K562 (cell line): ENCODE measurements at regions not wholly inside any gene's neighbourhood (a gene's known extent, or its start where the extent isn't known, plus 50 kb on each side); places are given as distances from the start of the nearest gene placed in this dataset.

ENCODE experiments used
- ATAC-seq: fragments of 200-7000 bp; cut with Tn5 transposase; 3 replicates; pipeline ENCODE4 v1.9.1; 2020; ENCODE audit warnings: moderate library complexity
- BruUV-seq: library from RNA; stranded (reverse); fragments of 400-500 nt; replicated peaks from 2 replicates; lab custom pipeline; 2021; lab: Mats Ljungman, UMichigan
- CTCF ChIA-PET: fragments of 300-600 bp; formaldehyde crosslinking; extraction: SDS; loops from one replicate; lab custom pipeline; 2021; ENCODE audit warnings: low intra/inter-chr PET ratio; lab: Yijun Ruan, JAX
- POLR2A ChIA-PET: fragments of 300-600, 350-650 bp; sonication (Branson Sonifier 250); formaldehyde crosslinking; extraction: SDS; loops from one replicate; lab custom pipeline; 2021; ENCODE audit warnings: antibody characterized with exemption, inconsistent platforms; lab: Yijun Ruan, JAX
- DNase-seq, 4 experiments: peaks; one replicate each; pipeline versions ENCODE4 v3.0.0 to v3.0.0-alpha.2; 2011 to 2018; ENCODE audit warnings: low spot score in 3 of 4, mixed read lengths in 3 of 4; ENCODE audit errors: extremely low read depth in 1 of 4
- FAIRE-seq: peaks from 2 replicates; lab custom pipeline; 2011; peaks lifted over from hg19 to GRCh38; lab: Jason Lieb, UNC
- H2AFZ ChIP-seq: 2 replicates; pipeline ENCODE4 v1.6.0; 2011; ENCODE audit warnings: low read depth, low read length, control low read depth, inconsistent platforms
- H3K27ac ChIP-seq: fragments of 200-600 bp; 3 replicates; pipeline ENCODE4 v1.8.0; 2011; ENCODE audit warnings: low read depth, mild to moderate bottlenecking, control low read depth, inconsistent platforms, low read length, moderate library complexity, mixed read lengths; ENCODE audit errors: extremely low read depth
- H3K27me3 ChIP-seq, 2 experiments: fragments of 300-600 bp in 1 of 2; 2 replicates in 1 of 2; 3 replicates in 1 of 2; pipeline versions ENCODE4 v1.6.0 to v1.8.0; 2011; ENCODE audit warnings: inconsistent platforms in 2 of 2, low read length in 2 of 2, mild to moderate bottlenecking in 1 of 2, mixed read lengths in 1 of 2, moderate library complexity in 1 of 2; ENCODE audit not compliant: control insufficient read depth in 2 of 2, insufficient read depth in 2 of 2
- H3K36me3 ChIP-seq: fragments of 300-600 bp; 3 replicates; pipeline ENCODE4 v1.8.0; 2011; ENCODE audit warnings: mild to moderate bottlenecking, low read length, inconsistent platforms; ENCODE audit not compliant: control insufficient read depth, insufficient read depth
- H3K4me1 ChIP-seq, 2 experiments: fragments of 200-600 bp in 1 of 2; replicated peaks in 1 of 2; 2 replicates in 1 of 2; 3 replicates in 1 of 2; pipeline versions ENCODE4 v1.5.1 to v1.8.0; 2011; ENCODE audit warnings: inconsistent platforms in 2 of 2, low read length in 2 of 2, mild to moderate bottlenecking in 1 of 2, mixed read lengths in 1 of 2, moderate library complexity in 1 of 2; ENCODE audit not compliant: control insufficient read depth in 2 of 2, insufficient read depth in 2 of 2
- H3K4me2 ChIP-seq: 2 replicates; pipeline ENCODE4 v1.6.1; 2011; ENCODE audit warnings: low read length, control low read depth, inconsistent platforms, mixed read lengths; ENCODE audit not compliant: insufficient read depth
- H3K4me3 ChIP-seq: fragments of 200-600 bp; sonication (generic), shearing (Covaris generic); 2 replicates; pipeline ENCODE4 v1.5.1; 2016; ENCODE audit warnings: control low read depth, inconsistent platforms
- H3K79me2 ChIP-seq: fragments of 200-600 bp; 3 replicates; pipeline ENCODE4 v1.8.0; 2011; ENCODE audit warnings: low read length, inconsistent platforms; ENCODE audit not compliant: control insufficient read depth, insufficient read depth
- H3K9ac ChIP-seq, 2 experiments: 2 replicates each; pipeline versions ENCODE4 v1.6.0 to v1.6.1; 2011; ENCODE audit warnings: low read depth in 2 of 2, low read length in 2 of 2, control low read depth in 1 of 2, inconsistent platforms in 1 of 2, mild to moderate bottlenecking in 1 of 2, mixed read lengths in 1 of 2; ENCODE audit not compliant: insufficient read depth in 1 of 2
- H3K9me1 ChIP-seq: one replicate; pipeline ENCODE4 v1.6.0; 2011; ENCODE audit warnings: inconsistent platforms, mild to moderate bottlenecking, low read length, moderate library complexity; ENCODE audit not compliant: control insufficient read depth, insufficient read depth
- H3K9me3 ChIP-seq: replicated peaks from 2 replicates; pipeline ENCODE4 v1.5.1; 2011; ENCODE audit warnings: low read depth, low read length, inconsistent platforms; ENCODE audit not compliant: control insufficient read depth, insufficient read depth
- H4K20me1 ChIP-seq: replicated peaks from 2 replicates; pipeline ENCODE4 v1.6.1; 2011; ENCODE audit warnings: low read length, inconsistent platforms, mixed read lengths; ENCODE audit not compliant: control insufficient read depth, insufficient read depth
- ASH1L ChIP-seq: fragments of 450-650 bp; IDR thresholded peaks from 2 replicates; pipeline ENCODE4 v1.6.1; 2018; ENCODE audit warnings: borderline replicate concordance, mild to moderate bottlenecking, low read depth; ENCODE audit not compliant: partially characterized antibody
- BACH1 ChIP-seq: fragments of 200-800 bp; sonication (Bioruptor generic); IDR thresholded peaks from 2 replicates; pipeline ENCODE4 v1.6.1; 2016; ENCODE audit warnings: missing genetic modification characterization, missing compliant biosample characterization
- DMBX1 ChIP-seq: fragments of 250-450 bp; sonication (Bioruptor Pico); IDR thresholded peaks from 2 replicates; pipeline ENCODE4 v1.8.0; 2022; ENCODE audit warnings: inconsistent platforms, mild to moderate bottlenecking, moderate library complexity, borderline replicate concordance
- ESRRB ChIP-seq: fragments of 250-450 bp; sonication (Bioruptor Pico); IDR thresholded peaks from 2 replicates; pipeline ENCODE4 v1.5.0; 2020; ENCODE audit warnings: mild to moderate bottlenecking, moderate library complexity, borderline replicate concordance
- HDAC2 ChIP-seq: fragments of 450-650 bp; IDR thresholded peaks from 2 replicates; pipeline ENCODE4 v1.6.1; 2016; ENCODE audit warnings: mild to moderate bottlenecking
- HNRNPUL1 ChIP-seq: fragments of 200-400 bp; formaldehyde crosslinking; IDR thresholded peaks from 2 replicates; pipeline ENCODE4 v1.6.1; 2017; ENCODE audit warnings: low read length
- MIER1 ChIP-seq: fragments of 450-650 bp; IDR thresholded peaks from 2 replicates; pipeline ENCODE4 v1.6.1; 2016; ENCODE audit warnings: antibody characterized with exemption, mild to moderate bottlenecking, low read depth
- NCOA1 ChIP-seq: fragments of 450-650 bp; IDR thresholded peaks from 2 replicates; pipeline ENCODE4 v1.6.1; 2016; ENCODE audit warnings: low read depth
- SAFB2 ChIP-seq: fragments of 200-400 bp; formaldehyde crosslinking; IDR thresholded peaks from 2 replicates; pipeline ENCODE4 v1.6.1; 2018; ENCODE audit warnings: borderline replicate concordance, low read length, low read depth, moderate library complexity; ENCODE audit not compliant: severe bottlenecking
- SNRNP70 ChIP-seq: fragments of 200-400 bp; formaldehyde crosslinking; optimal IDR thresholded peaks from 2 replicates; pipeline ENCODE3; 2017; ENCODE audit warnings: low read depth, low read length
- TAF15 ChIP-seq: fragments of 200-400 bp; formaldehyde crosslinking; IDR thresholded peaks from 2 replicates; pipeline ENCODE4 v1.6.1; 2017; ENCODE audit warnings: mild to moderate bottlenecking, low read depth, low read length, moderate library complexity
- ZNF239 ChIP-seq: fragments of 250-450 bp; sonication (Bioruptor Pico); IDR thresholded peaks from 2 replicates; pipeline ENCODE4 v1.4.0; 2020; ENCODE audit warnings: mild to moderate bottlenecking
- ZNF347 ChIP-seq: fragments of 450-650 bp; formaldehyde crosslinking; IDR thresholded peaks from 2 replicates; pipeline ENCODE4 v1.4.0; 2020; ENCODE audit warnings: low read depth, mild to moderate bottlenecking, moderate library complexity
- ZNF75A ChIP-seq: fragments of 450-650 bp; formaldehyde crosslinking; IDR thresholded peaks from 2 replicates; pipeline ENCODE4 v1.4.0; 2020; ENCODE audit warnings: mild to moderate bottlenecking
- WGBS: fragments of 100-300 bp; shearing (Covaris generic); methylation state at CpG from one replicate; pipeline ENCODE4 v1.1.6; 2016; ENCODE audit warnings: low coverage, mixed read lengths; ENCODE audit not compliant: insufficient coverage; ENCODE audit errors: missing lambda C conversion rate; 5-methylcytosine and 5-hydroxymethylcytosine counted together
- in situ Hi-C: fragments of 300-500 bp; cut with MboI; formaldehyde crosslinking; loops from 4 replicates; pipeline ENCODE4 v1.15.0; 2018; ENCODE audit warnings: inconsistent platforms, mixed read lengths
- intact Hi-C: fragments of 100-400 bp; cut with micrococcal nuclease; formaldehyde crosslinking; loops from 2 replicates; pipeline ENCODE4 v1.14.2; 2022
- TF ChIP-seq, protein P1 (sequence below): fragments of 450-650 bp; IDR thresholded peaks from one replicate; pipeline ENCODE4 v1.6.1; 2018; ENCODE audit warnings: mild to moderate bottlenecking, moderate library complexity; ENCODE audit not compliant: partially characterized antibody
- TF ChIP-seq, protein P2 (sequence below): fragments of 250-450 bp; sonication (Bioruptor Pico); IDR thresholded peaks from 2 replicates; pipeline ENCODE4 v1.5.0; 2021; ENCODE audit warnings: mild to moderate bottlenecking, borderline replicate concordance
- TF ChIP-seq, protein P3 (sequence below): fragments of 450-650 bp; IDR thresholded peaks from 2 replicates; pipeline ENCODE4 v1.6.1; 2017; ENCODE audit warnings: antibody characterized with exemption, mild to moderate bottlenecking

DNA sequence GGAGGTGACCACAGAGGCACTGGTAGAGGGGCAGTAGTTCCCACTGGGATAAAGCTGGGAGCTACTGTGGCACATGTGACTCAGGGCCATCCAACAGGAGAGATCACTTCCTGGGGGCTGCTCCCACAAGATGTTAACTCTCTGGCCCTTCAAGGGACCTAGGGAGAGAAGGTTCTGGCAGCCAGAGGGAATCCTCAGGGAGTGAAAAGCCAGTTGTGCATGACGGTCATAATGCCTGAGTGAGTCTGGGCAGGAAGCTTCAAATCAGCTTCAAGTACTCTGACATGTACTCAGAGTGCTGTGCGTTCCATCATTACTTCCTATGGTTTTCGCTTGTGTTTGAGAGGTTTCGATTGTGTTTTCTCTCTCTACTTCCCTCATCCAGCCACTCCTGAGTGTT lies 388.5 kb downstream of the GABRG2 start:
- Histone ChIP-seq H3K4me2 (no peak overlapping the region), H3K9me3 (no peaks in the 10 kb centered on the region; the same call in none of the 2 replicates), H3K9me1 (no peaks in the 10 kb centered on the region), H3K36me3 (no peaks in the 10 kb centered on the region), H2AFZ (no peak overlapping the region), H3K9ac (no peak overlapping the region), H3K4me1 (no peaks in the 10 kb centered on the region), H3K27ac (no peak overlapping the region), H3K79me2 (no peaks in the 10 kb centered on the region), H3K4me3 (no peak overlapping the region), H3K27me3 (no peaks in the 10 kb centered on the region), H4K20me1 (no peaks in the 10 kb centered on the region)
- 3% methylated on average over 4 of the region's 4 CpGs for WGBS
- DNase-seq = no peak
- no TSS peak for BruUV-seq
- ChIA-PET POLR2A (no interaction called here), CTCF (no interaction called here)
- ATAC-seq = no peak
- FAIRE-seq = no peak
- intact Hi-C loops (no loop called here), in situ Hi-C loops (no loop called here)
- no peak for TF ChIP-seq HNRNPUL1
- TF ChIP-seq SNRNP70 = no peak
- no peak for TF ChIP-seq ZNF239 (CRISPR knock-in tag)
- TF ChIP-seq DMBX1 (CRISPR knock-in tag) = no peak
- TF ChIP-seq ZNF75A (CRISPR knock-in tag) = no peak
- no peak for TF ChIP-seq HDAC2
- TF ChIP-seq TAF15 = no peak
- no peak for TF ChIP-seq ESRRB (CRISPR knock-in tag)
- no peak for TF ChIP-seq BACH1 (tag)
- no peak for TF ChIP-seq NCOA1
- no peak for TF ChIP-seq ASH1L
- no peak for TF ChIP-seq ZNF347
- TF ChIP-seq SAFB2 = no peak
- TF ChIP-seq, protein P1, sequence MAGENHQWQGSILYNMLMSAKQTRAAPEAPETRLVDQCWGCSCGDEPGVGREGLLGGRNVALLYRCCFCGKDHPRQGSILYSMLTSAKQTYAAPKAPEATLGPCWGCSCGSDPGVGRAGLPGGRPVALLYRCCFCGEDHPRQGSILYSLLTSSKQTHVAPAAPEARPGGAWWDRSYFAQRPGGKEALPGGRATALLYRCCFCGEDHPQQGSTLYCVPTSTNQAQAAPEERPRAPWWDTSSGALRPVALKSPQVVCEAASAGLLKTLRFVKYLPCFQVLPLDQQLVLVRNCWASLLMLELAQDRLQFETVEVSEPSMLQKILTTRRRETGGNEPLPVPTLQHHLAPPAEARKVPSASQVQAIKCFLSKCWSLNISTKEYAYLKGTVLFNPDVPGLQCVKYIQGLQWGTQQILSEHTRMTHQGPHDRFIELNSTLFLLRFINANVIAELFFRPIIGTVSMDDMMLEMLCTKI = no peak
- TF ChIP-seq, protein P2, sequence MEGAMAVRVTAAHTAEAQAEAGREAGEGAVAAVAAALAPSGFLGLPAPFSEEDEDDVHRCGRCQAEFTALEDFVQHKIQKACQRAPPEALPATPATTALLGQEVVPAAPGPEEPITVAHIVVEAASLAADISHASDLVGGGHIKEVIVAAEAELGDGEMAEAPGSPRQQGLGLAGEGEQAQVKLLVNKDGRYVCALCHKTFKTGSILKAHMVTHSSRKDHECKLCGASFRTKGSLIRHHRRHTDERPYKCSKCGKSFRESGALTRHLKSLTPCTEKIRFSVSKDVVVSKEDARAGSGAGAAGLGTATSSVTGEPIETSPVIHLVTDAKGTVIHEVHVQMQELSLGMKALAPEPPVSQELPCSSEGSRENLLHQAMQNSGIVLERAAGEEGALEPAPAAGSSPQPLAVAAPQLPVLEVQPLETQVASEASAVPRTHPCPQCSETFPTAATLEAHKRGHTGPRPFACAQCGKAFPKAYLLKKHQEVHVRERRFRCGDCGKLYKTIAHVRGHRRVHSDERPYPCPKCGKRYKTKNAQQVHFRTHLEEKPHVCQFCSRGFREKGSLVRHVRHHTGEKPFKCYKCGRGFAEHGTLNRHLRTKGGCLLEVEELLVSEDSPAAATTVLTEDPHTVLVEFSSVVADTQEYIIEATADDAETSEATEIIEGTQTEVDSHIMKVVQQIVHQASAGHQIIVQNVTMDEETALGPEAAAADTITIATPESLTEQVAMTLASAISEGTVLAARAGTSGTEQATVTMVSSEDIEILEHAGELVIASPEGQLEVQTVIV (CRISPR knock-in tag) = no peak
- TF ChIP-seq, protein P3, sequence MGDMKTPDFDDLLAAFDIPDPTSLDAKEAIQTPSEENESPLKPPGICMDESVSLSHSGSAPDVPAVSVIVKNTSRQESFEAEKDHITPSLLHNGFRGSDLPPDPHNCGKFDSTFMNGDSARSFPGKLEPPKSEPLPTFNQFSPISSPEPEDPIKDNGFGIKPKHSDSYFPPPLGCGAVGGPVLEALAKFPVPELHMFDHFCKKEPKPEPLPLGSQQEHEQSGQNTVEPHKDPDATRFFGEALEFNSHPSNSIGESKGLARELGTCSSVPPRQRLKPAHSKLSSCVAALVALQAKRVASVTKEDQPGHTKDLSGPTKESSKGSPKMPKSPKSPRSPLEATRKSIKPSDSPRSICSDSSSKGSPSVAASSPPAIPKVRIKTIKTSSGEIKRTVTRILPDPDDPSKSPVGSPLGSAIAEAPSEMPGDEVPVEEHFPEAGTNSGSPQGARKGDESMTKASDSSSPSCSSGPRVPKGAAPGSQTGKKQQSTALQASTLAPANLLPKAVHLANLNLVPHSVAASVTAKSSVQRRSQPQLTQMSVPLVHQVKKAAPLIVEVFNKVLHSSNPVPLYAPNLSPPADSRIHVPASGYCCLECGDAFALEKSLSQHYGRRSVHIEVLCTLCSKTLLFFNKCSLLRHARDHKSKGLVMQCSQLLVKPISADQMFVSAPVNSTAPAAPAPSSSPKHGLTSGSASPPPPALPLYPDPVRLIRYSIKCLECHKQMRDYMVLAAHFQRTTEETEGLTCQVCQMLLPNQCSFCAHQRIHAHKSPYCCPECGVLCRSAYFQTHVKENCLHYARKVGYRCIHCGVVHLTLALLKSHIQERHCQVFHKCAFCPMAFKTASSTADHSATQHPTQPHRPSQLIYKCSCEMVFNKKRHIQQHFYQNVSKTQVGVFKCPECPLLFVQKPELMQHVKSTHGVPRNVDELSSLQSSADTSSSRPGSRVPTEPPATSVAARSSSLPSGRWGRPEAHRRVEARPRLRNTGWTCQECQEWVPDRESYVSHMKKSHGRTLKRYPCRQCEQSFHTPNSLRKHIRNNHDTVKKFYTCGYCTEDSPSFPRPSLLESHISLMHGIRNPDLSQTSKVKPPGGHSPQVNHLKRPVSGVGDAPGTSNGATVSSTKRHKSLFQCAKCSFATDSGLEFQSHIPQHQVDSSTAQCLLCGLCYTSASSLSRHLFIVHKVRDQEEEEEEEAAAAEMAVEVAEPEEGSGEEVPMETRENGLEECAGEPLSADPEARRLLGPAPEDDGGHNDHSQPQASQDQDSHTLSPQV = no peak
- TF ChIP-seq MIER1 = no peak
